Lung (tissue), 11 donors: ENCODE measurements at regions not wholly inside any gene's neighbourhood (a gene's known extent, or its start where the extent isn't known, plus 50 kb on each side); places are given as distances from the start of the nearest gene placed in this dataset.

Source experiments
- ATAC-seq: fragments of 200-7000 bp; cut with Tn5 transposase; one replicate; pipeline ENCODE4 v1.9.1; 2020; ENCODE audit warnings: moderate number of reproducible peaks; ENCODE audit not compliant: insufficient read depth, low FRiP score
- DNase-seq, 3 donors: peaks; one replicate each; pipeline ENCODE4 v3.0.0-alpha.2; 2013 to 2017
- H3K27ac ChIP-seq, 2 donors: one replicate each; pipeline ENCODE4 v1.5.1; 2013; ENCODE audit warnings: mild to moderate bottlenecking in 2 of 2, moderate library complexity in 2 of 2, control low read depth in 1 of 2, inconsistent platforms in 1 of 2, low read depth in 1 of 2, low read length in 1 of 2
- H3K27me3 ChIP-seq, 3 donors: one replicate each; pipeline ENCODE4 v1.5.1; 2013; ENCODE audit warnings: low read length in 2 of 3; ENCODE audit not compliant: control insufficient read depth in 3 of 3, insufficient read depth in 3 of 3
- H3K36me3 ChIP-seq, 4 donors: one replicate each; pipeline ENCODE4 v1.5.1; 2013; ENCODE audit warnings: low read length in 4 of 4, mild to moderate bottlenecking in 1 of 4, moderate library complexity in 1 of 4; ENCODE audit not compliant: control insufficient read depth in 4 of 4, insufficient read depth in 4 of 4
- H3K4me1 ChIP-seq, 5 donors: one replicate each; pipeline ENCODE4 v1.5.1; 2013; ENCODE audit warnings: low read length in 5 of 5, mild to moderate bottlenecking in 2 of 5, moderate library complexity in 1 of 5; ENCODE audit not compliant: control insufficient read depth in 5 of 5, insufficient read depth in 5 of 5
- H3K4me3 ChIP-seq: one replicate; pipeline ENCODE4 v1.5.1; 2013; ENCODE audit warnings: mild to moderate bottlenecking, control low read depth, moderate library complexity
- H3K9ac ChIP-seq, 2 donors: one replicate each; pipeline ENCODE4 v1.5.1; 2013; ENCODE audit warnings: low read length in 2 of 2, control low read depth in 1 of 2; ENCODE audit not compliant: insufficient read depth in 1 of 2
- H3K9me3 ChIP-seq, 4 donors: one replicate each; pipeline ENCODE4 v1.5.1; 2013; ENCODE audit warnings: low read length in 3 of 4, mild to moderate bottlenecking in 1 of 4, moderate library complexity in 1 of 4; ENCODE audit not compliant: control insufficient read depth in 4 of 4, insufficient read depth in 3 of 4
- WGBS, 2 donors: extraction: QIAGEN DNeasy Blood & Tissue Kit; methylation state at CpG; one replicate each; pipeline ENCODE4 v1.1.7; 2013; 5-methylcytosine and 5-hydroxymethylcytosine counted together
- TF ChIP-seq, protein P1 (sequence below): IDR thresholded peaks from 2 replicates; pipeline ENCODE4 v1.5.1; 2012; ENCODE audit warnings: mild to moderate bottlenecking; ENCODE audit errors: control extremely low read depth, extremely low read depth
- donor health status: control.
- donor health status: control.
- donor health status: Bipolar disorder and iron deficiency.
- donor health status: healthy.
- donor health status: DM: yes; HTN: yes; CAD: no.

DNA sequence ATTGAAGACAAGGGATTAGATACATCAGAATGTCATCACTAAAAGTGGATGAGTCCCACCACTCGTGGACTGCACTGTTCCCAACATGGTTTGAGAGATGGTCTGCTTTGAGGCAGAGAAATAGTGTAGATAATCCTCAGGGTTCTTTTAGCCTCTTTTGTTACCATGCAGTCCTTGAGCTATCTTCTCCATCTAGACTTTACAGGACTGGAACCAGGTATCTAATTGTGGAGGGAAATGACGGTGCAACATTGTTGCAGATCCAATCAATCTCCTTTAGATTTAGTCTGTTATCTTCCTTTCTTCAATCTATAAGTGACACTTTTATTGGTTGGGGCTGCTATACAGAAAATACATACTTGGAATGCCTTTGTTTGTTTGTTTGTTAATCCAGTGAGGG lies 183.8 kb upstream of the CWC22 start:
- no peaks in the 10 kb centered on the region for H3K36me3 ChIP-seq
- H3K27ac ChIP-seq: no peak overlapping the region
- peaks cover 0 to 14% (median 0%) of the 10 kb centered on the region in 5 donors for H3K4me1 ChIP-seq
- WGBS, 2 donors: 85 to 87% methylated on average over 2 of the region's 2 CpGs
- H3K4me3 ChIP-seq: no peak overlapping the region
- no peak overlapping the region for H3K9ac ChIP-seq
- no peaks in the 10 kb centered on the region for H3K9me3 ChIP-seq
- no peaks in the 10 kb centered on the region for H3K27me3 ChIP-seq
- ATAC-seq: no peak
- TF ChIP-seq, protein P1, sequence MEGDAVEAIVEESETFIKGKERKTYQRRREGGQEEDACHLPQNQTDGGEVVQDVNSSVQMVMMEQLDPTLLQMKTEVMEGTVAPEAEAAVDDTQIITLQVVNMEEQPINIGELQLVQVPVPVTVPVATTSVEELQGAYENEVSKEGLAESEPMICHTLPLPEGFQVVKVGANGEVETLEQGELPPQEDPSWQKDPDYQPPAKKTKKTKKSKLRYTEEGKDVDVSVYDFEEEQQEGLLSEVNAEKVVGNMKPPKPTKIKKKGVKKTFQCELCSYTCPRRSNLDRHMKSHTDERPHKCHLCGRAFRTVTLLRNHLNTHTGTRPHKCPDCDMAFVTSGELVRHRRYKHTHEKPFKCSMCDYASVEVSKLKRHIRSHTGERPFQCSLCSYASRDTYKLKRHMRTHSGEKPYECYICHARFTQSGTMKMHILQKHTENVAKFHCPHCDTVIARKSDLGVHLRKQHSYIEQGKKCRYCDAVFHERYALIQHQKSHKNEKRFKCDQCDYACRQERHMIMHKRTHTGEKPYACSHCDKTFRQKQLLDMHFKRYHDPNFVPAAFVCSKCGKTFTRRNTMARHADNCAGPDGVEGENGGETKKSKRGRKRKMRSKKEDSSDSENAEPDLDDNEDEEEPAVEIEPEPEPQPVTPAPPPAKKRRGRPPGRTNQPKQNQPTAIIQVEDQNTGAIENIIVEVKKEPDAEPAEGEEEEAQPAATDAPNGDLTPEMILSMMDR: no peak
- no peak for DNase-seq

DNA sequence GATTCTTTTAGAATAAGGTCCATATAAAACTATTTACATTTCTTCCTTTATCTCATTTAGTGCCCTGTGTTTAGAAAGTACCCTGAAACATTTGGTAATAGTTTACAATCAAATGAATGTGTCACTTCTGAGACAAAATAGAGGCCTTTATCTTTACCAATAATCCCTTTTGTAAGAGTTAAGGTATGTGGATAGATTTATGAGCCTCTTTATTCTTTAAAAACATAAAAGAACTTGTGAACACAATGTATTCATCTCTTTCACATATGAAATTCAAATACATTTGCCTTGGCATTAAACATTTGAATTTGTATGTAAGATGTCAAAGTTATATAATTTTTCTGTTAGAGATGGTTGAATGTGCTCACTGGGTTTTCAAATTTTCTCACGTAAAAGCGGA lies 180.5 kb upstream of the CWC22 start:
- peaks cover 0 to 14% (median 0%) of the 10 kb centered on the region in 5 donors for H3K4me1 ChIP-seq
- TF ChIP-seq, protein P1: no peak
- H3K27ac ChIP-seq: no peak overlapping the region
- H3K9me3 ChIP-seq: no peaks in the 10 kb centered on the region
- H3K27me3 ChIP-seq: no peaks in the 10 kb centered on the region
- DNase-seq: no peak
- ATAC-seq: no peak
- WGBS, 2 donors: 60 to 71% methylated on average over 2 of the region's 2 CpGs
- H3K36me3 ChIP-seq: no peaks in the 10 kb centered on the region
- no peak overlapping the region for H3K4me3 ChIP-seq
- H3K9ac ChIP-seq: no peak overlapping the region

DNA sequence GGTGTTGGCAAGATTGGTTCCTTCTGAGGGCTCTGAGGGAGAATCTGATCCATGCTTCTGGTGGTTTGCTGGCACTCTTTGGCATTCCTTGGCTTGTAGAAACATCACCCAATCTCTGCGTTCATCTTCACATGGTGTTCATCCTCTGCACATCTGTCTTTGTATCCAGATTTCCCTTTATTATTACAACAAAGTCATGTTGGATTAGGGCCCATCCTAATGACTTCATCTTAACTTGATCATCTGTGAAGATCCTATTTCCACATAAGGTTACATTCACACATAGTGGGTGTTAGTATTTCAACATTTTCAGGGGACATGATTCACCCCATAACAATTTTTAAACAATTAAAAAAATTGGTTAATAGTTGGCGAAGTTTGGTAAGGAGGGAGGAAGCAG lies 177.4 kb upstream of the CWC22 start:
- ATAC-seq (no peak), DNase-seq (no peak)
- TF ChIP-seq, protein P1: no peak
- no peak overlapping the region for H3K9ac ChIP-seq
- H3K4me3 ChIP-seq: no peak overlapping the region
- H3K36me3 ChIP-seq: no peaks in the 10 kb centered on the region
- H3K27ac ChIP-seq: no peak overlapping the region
- H3K27me3 ChIP-seq: no peaks in the 10 kb centered on the region
- no peaks in the 10 kb centered on the region for H3K4me1 ChIP-seq
- 74 to 86% methylated on average over 2 of the region's 2 CpGs for WGBS, 2 donors
- no peaks in the 10 kb centered on the region for H3K9me3 ChIP-seq

DNA sequence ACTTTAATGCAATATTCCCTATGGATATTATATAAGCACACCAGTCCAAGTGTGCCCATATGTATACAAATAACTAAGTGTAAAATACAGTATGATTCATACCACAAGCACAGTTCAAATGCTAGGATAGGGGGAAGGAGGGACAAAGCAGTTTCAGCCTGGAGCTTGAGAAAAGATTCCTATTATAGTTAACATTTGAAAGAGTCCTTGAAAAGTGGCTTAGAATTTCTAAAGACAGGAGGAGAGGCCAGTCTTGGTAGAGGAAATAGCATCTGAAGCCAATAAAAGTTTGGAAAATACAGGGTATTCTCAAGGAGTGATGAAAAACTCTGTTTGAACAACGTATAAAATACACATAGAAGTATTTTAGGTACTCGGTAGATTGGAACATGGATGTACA lies 173.4 kb upstream of the CWC22 start:
- Histone ChIP-seq H3K9ac (no peak overlapping the region), H3K9me3 (no peaks in the 10 kb centered on the region), H3K4me3 (no peak overlapping the region), H3K27me3 (no peaks in the 10 kb centered on the region), H3K4me1 (no peaks in the 10 kb centered on the region), H3K27ac (no peak overlapping the region), H3K36me3 (no peaks in the 10 kb centered on the region)
- DNase-seq (no peak), ATAC-seq (no peak)
- TF ChIP-seq, protein P1: no peak
- 58 to 61% methylated on average over 2 of the region's 2 CpGs for WGBS, 2 donors
